Pancreas (tissue), 10 donors: ENCODE measurements at regions not wholly inside any gene's neighbourhood (a gene's known extent, or its start where the extent isn't known, plus 50 kb on each side); places are given as distances from the start of the nearest gene placed in this dataset.
A peak's percentile ranks its signal among the peaks of the same experiment; 100 is the strongest.

Experiments used
- ATAC-seq, 4 donors: fragments of 200-7000 bp; cut with Tn5 transposase; one replicate each; pipeline versions ENCODE4 v1.8.0 to v1.9.1; 2020; ENCODE audit warnings: mild to moderate bottlenecking in 4 of 4, moderate library complexity in 4 of 4
- DNase-seq, 6 donors: peaks; one replicate each; pipeline ENCODE4 v3.0.0-alpha.2; 2020
- FAIRE-seq: peaks from 2 replicates; lab custom pipeline; 2012; peaks lifted over from hg19 to GRCh38; lab: Jason Lieb, UNC
- H3K27ac ChIP-seq, 4 donors: fragments of 200-600 bp; sonication (generic); 1 replicate in 3 of 4; 2 replicates in 1 of 4; pipeline versions ENCODE4 v1.5.0 to v1.8.0; 2020
- H3K27me3 ChIP-seq, 4 donors: fragments of 200-600 bp; one replicate each; pipeline ENCODE4 v1.8.0; 2021
- H3K36me3 ChIP-seq, 3 donors: fragments of 200-600 bp; sonication (generic) in 1 of 3; one replicate each; pipeline versions ENCODE4 v1.5.0 to v1.8.0; 2020 to 2021
- H3K4me1 ChIP-seq, 3 donors: fragments of 200-600 bp; one replicate each; pipeline ENCODE4 v1.8.0; 2021
- H3K4me3 ChIP-seq, 4 donors: fragments of 200-600 bp; sonication (generic) in 2 of 4; one replicate each; pipeline versions ENCODE4 v1.5.0 to v1.8.0; 2020 to 2021
- H3K9me3 ChIP-seq, 4 donors: fragments of 200-600 bp; one replicate each; pipeline ENCODE4 v1.8.0; 2021
- WGBS, 2 donors: extraction: QIAGEN DNeasy Blood & Tissue Kit; methylation state at CpG; one replicate each; pipeline ENCODE4 v1.1.7; 2013; 5-methylcytosine and 5-hydroxymethylcytosine counted together
- intact Hi-C, 3 donors: fragments of 100-400 bp; cut with DNase I; formaldehyde crosslinking; loops; one replicate each; pipeline versions ENCODE4 v1.11.1 to v1.14.2; 2022
- TF ChIP-seq, protein P1 (sequence below), 4 donors: fragments of 200-600 bp; sonication (generic) in 3 of 4; IDR thresholded peaks; one replicate each; pipeline versions ENCODE4 v1.5.0 to v1.8.0; 2021; ENCODE audit warnings: antibody characterized with exemption in 4 of 4
- donor health status: healthy with polysubstance abuse.
- donor health status: DM: no; HTN: no; CAD: no; lungs with moderate emphysema.
- donor health status: DM: no; HTN: no; CAD: no.
- donor health status: control.
- donor health status: control.
- donor health status: Bipolar disorder and iron deficiency.
- donor health status: DM: yes; HTN: yes; CAD: no.
- donor health status: DM: no; HTN: no; CAD: no.
- donor health status: DM: no; HTN: no; CAD: no.
- donor health status: DM: yes; HTN: yes; CAD: no.

DNA sequence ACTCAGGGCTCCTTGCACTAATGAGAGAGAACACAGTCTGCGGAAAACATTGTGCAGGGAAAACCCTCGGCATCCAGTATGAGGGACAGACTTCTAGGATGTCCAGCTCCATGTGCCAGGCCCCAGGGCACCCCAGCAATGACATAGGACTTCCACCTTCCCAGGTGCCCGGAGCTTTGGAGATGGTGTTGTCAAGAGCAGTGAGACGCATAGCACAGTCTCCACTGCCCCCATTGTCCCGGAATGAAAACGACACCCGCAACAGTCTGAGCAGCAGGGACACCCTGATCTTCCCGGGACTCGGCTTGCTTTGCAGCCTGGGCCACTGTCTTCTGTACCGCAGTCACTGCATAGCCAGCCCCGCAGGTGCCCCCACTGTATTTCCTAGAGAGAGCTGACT, 339.2 kb upstream of the ADARB2 start:
- FAIRE-seq (no peak), DNase-seq (no peak), ATAC-seq (no peak)
- no peaks in the 10 kb centered on the region for H3K27me3 ChIP-seq
- no peaks in the 10 kb centered on the region for H3K36me3 ChIP-seq
- intact Hi-C loops = no loop called here
- 92% methylated on average over 11 of the region's 11 CpGs for WGBS, 2 donors
- TF ChIP-seq, protein P1, sequence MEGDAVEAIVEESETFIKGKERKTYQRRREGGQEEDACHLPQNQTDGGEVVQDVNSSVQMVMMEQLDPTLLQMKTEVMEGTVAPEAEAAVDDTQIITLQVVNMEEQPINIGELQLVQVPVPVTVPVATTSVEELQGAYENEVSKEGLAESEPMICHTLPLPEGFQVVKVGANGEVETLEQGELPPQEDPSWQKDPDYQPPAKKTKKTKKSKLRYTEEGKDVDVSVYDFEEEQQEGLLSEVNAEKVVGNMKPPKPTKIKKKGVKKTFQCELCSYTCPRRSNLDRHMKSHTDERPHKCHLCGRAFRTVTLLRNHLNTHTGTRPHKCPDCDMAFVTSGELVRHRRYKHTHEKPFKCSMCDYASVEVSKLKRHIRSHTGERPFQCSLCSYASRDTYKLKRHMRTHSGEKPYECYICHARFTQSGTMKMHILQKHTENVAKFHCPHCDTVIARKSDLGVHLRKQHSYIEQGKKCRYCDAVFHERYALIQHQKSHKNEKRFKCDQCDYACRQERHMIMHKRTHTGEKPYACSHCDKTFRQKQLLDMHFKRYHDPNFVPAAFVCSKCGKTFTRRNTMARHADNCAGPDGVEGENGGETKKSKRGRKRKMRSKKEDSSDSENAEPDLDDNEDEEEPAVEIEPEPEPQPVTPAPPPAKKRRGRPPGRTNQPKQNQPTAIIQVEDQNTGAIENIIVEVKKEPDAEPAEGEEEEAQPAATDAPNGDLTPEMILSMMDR (IDR thresholded peaks at IDR 0.05) = no peak
- no peaks in the 10 kb centered on the region for H3K9me3 ChIP-seq
- H3K27ac ChIP-seq = no peak overlapping the region
- H3K4me3 ChIP-seq = no peak overlapping the region
- H3K4me1 ChIP-seq = peaks cover 13% of the 10 kb centered on the region in 3 donors

DNA sequence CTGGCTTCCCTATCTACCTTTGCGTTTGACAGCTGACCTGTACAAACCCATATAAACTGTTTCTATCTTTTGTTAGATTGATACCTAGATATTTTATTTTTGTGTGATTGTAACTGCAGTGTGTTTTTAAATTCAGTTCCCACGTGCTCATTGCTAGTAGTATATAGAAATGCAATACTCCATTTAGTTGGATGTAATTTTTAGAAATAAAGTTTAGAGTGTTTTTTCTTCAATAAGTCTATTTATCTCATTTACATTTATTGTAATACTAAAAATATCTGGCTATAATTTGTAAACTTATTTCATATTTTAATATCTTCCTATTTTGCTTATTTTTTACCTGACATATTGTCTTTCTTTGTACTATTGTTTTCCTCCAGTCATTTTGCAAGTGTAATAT, 329.7 kb upstream of the ADARB2 start:
- Histone ChIP-seq H3K27me3 (no peaks in the 10 kb centered on the region), H3K4me3 (no peak overlapping the region), H3K27ac (no peak overlapping the region), H3K9me3 (no peaks in the 10 kb centered on the region), H3K4me1 (no peaks in the 10 kb centered on the region), H3K36me3 (no peaks in the 10 kb centered on the region)
- WGBS, 2 donors = 55 to 61% methylated on average over 2 of the region's 2 CpGs
- TF ChIP-seq, protein P1 (IDR thresholded peaks at IDR 0.05) = no peak
- ATAC-seq (no peak), DNase-seq (no peak), FAIRE-seq (no peak)
- intact Hi-C loops = no loop called here

DNA sequence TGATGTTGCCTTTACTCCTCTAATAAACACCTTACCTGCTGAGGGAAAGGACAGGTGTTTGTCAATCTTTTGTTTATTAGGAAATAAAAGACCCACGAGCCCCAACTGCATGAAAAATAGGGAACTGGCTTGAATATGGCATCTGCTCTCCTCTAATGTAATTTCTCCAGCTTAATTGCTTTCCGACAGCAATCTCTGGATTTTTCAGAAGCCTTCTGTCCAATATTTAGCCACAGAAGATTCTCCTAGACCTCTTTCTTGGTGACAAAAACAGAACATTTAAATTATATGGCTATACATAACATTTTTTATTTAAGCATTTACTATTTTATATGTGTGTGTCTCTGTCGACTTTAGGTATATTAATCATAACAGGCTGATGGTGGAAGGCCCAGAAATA, 317.4 kb upstream of the ADARB2 start:
- H3K27ac ChIP-seq = no peak overlapping the region
- H3K27me3 ChIP-seq = no peaks in the 10 kb centered on the region
- no peaks in the 10 kb centered on the region for H3K36me3 ChIP-seq
- no peaks in the 10 kb centered on the region for H3K4me1 ChIP-seq
- intact Hi-C loops = no loop called here
- no peak overlapping the region for H3K4me3 ChIP-seq
- no peak for ATAC-seq
- no peaks in the 10 kb centered on the region for H3K9me3 ChIP-seq
- FAIRE-seq = no peak
- TF ChIP-seq, protein P1 (IDR thresholded peaks at IDR 0.05) = no peak
- 42 to 52% methylated on average over 3 of the region's 3 CpGs for WGBS, 2 donors
- no peak for DNase-seq

DNA sequence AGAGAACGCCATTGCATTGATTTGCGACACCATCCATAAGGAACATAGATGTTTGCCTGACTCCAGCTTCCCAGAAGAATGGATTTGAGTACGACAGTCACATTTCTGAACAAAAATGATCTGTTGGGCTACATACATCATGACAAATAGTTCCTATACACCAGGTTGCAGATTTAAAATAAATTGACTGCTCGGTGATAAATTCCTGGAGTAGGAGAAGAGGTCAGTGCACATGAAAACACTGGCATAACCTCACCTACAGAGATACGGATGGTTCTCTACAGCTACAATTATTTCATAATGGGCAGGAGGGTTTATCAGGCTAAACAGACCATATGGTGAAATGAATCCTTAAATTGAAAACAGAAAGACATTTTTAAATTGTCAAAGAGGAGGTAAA, 316.5 kb upstream of the ADARB2 start:
- Histone ChIP-seq H3K4me3 (no peak overlapping the region), H3K27ac (no peak overlapping the region), H3K27me3 (no peaks in the 10 kb centered on the region), H3K4me1 (no peaks in the 10 kb centered on the region), H3K9me3 (no peaks in the 10 kb centered on the region), H3K36me3 (no peaks in the 10 kb centered on the region)
- TF ChIP-seq, protein P1 (IDR thresholded peaks at IDR 0.05) = no peak
- FAIRE-seq (no peak), ATAC-seq (no peak), DNase-seq (no peak)
- 78 to 88% methylated on average over 5 of the region's 5 CpGs for WGBS, 2 donors
- intact Hi-C loops = no loop called here

DNA sequence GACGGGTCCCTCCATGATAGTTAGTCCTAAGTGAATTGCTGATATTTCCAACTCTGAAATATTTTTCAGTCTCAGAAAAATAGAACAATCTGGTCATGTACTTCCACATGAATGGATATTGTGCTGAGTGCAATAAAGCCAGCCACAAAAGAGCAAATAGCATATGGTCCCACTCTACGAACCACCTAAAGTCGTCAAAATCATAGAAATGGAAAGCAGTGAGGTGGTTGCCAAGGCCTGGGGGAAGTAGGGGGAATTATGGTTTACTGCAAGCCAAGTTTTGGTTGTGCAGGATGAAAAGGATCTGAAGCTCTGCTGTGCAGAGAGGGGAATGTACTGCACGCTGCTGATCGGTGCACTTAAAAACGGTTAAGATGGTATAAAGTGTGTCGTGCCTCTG, 313.8 kb upstream of the ADARB2 start:
- ATAC-seq = peak in 1 of 4 donors; percentile 53
- WGBS, 2 donors = 67 to 72% methylated on average over 7 of the region's 7 CpGs
- intact Hi-C loops = no loop called here
- Histone ChIP-seq H3K27me3 (no peaks in the 10 kb centered on the region), H3K9me3 (no peaks in the 10 kb centered on the region), H3K36me3 (no peaks in the 10 kb centered on the region), H3K4me1 (no peaks in the 10 kb centered on the region), H3K4me3 (no peak overlapping the region), H3K27ac (no peak overlapping the region)
- FAIRE-seq = no peak
- no peak for DNase-seq
- TF ChIP-seq, protein P1 (IDR thresholded peaks at IDR 0.05) = no peak
